NT2/D1 (cell line): ENCODE measurements at regions not wholly inside any gene's neighbourhood (a gene's known extent, or its start where the extent isn't known, plus 50 kb on each side); places are given as distances from the start of the nearest gene placed in this dataset.

Experiments
- DNase-seq: peaks from one replicate; pipeline ENCODE4 v3.0.0-alpha.2; 2011; ENCODE audit warnings: low read depth, low spot score
- H3K27me3 ChIP-seq: 2 replicates; pipeline ENCODE4 v1.6.0; 2011; ENCODE audit warnings: mild to moderate bottlenecking; ENCODE audit not compliant: insufficient read length, insufficient read depth
- H3K36me3 ChIP-seq: 2 replicates; pipeline ENCODE4 v1.6.1; 2011; ENCODE audit warnings: mild to moderate bottlenecking, low read length, mixed read lengths; ENCODE audit not compliant: insufficient read depth, insufficient read length
- H3K4me1 ChIP-seq: 2 replicates; pipeline ENCODE4 v1.5.1; 2011; ENCODE audit not compliant: insufficient read depth, insufficient read length
- H3K4me3 ChIP-seq: 2 replicates; pipeline ENCODE4 v1.5.1; 2011; ENCODE audit warnings: low read depth; ENCODE audit not compliant: insufficient read length
- H3K9ac ChIP-seq: 2 replicates; pipeline ENCODE4 v1.6.0; 2011; ENCODE audit warnings: low read depth; ENCODE audit not compliant: insufficient read length
- H3K9me3 ChIP-seq: 2 replicates; pipeline ENCODE4 v1.5.1; 2011; ENCODE audit warnings: mild to moderate bottlenecking, low read length; ENCODE audit not compliant: insufficient read depth
- SUZ12 ChIP-seq: IDR thresholded peaks from 2 replicates; pipeline ENCODE4 v1.6.1; 2011; ENCODE audit not compliant: insufficient read length, insufficient read depth; ENCODE audit errors: extremely low read depth
- YY1 ChIP-seq: IDR thresholded peaks from 2 replicates; pipeline ENCODE4 v1.6.1; 2011; ENCODE audit not compliant: insufficient read length, insufficient read depth
- ZNF274 ChIP-seq: IDR thresholded peaks from 2 replicates; pipeline ENCODE4 v1.6.1; 2011; ENCODE audit warnings: mild to moderate bottlenecking, low read depth, low read length

- no peak for DNase-seq
- Histone ChIP-seq H3K9ac (no peak overlapping the region), H3K27me3 (no peaks in the 10 kb centered on the region), H3K4me1 (peaks cover 5% of the 10 kb centered on the region), H3K36me3 (no peaks in the 10 kb centered on the region), H3K9me3 (no peaks in the 10 kb centered on the region), H3K4me3 (no peak overlapping the region)
- TF ChIP-seq ZNF274 (no peak), YY1 (no peak), SUZ12 (no peak)
Measured at GRCh38 chr9:99466781-99467180, 244.7 kb downstream of the SEC61B start.

GRCh38 chr9:99471033-99471432, 249.0 kb downstream of the SEC61B start:
- H3K9ac ChIP-seq, result no peak overlapping the region
- H3K36me3 ChIP-seq, result no peaks in the 10 kb centered on the region
- no peak overlapping the region for H3K4me3 ChIP-seq
- no peaks in the 10 kb centered on the region for H3K4me1 ChIP-seq
- DNase-seq, result no peak
- no peaks in the 10 kb centered on the region for H3K9me3 ChIP-seq
- no peak for TF ChIP-seq YY1
- no peak for TF ChIP-seq SUZ12
- TF ChIP-seq ZNF274, result no peak
- H3K27me3 ChIP-seq, result no peaks in the 10 kb centered on the region

- TF ChIP-seq ZNF274, result no peak
- TF ChIP-seq YY1, result no peak
- TF ChIP-seq SUZ12, result no peak
- no peak for DNase-seq
- no peaks in the 10 kb centered on the region for H3K9me3 ChIP-seq
- no peaks in the 10 kb centered on the region for H3K36me3 ChIP-seq
- peaks cover 2% of the 10 kb centered on the region for H3K4me1 ChIP-seq
- no peak overlapping the region for H3K9ac ChIP-seq
- no peaks in the 10 kb centered on the region for H3K27me3 ChIP-seq
- no peak overlapping the region for H3K4me3 ChIP-seq
Measured at GRCh38 chr9:99472240-99472915, 250.3 kb downstream of the SEC61B start.

- Histone ChIP-seq H3K36me3 (no peaks in the 10 kb centered on the region), H3K9ac (no peak overlapping the region), H3K4me1 (peaks cover 2% of the 10 kb centered on the region), H3K9me3 (no peaks in the 10 kb centered on the region), H3K27me3 (no peaks in the 10 kb centered on the region), H3K4me3 (no peak overlapping the region)
- no peak for DNase-seq
- TF ChIP-seq YY1, result no peak
- TF ChIP-seq SUZ12, result no peak
- TF ChIP-seq ZNF274, result no peak
Measured at GRCh38 chr9:99472916-99473245, 250.8 kb downstream of the SEC61B start.

- no peaks in the 10 kb centered on the region for H3K27me3 ChIP-seq
- H3K36me3 ChIP-seq, result no peaks in the 10 kb centered on the region
- H3K4me3 ChIP-seq, result no peak overlapping the region
- peaks cover 2% of the 10 kb centered on the region for H3K4me1 ChIP-seq
- H3K9me3 ChIP-seq, result no peaks in the 10 kb centered on the region
- DNase-seq, result no peak
- no peak overlapping the region for H3K9ac ChIP-seq
- TF ChIP-seq SUZ12 (no peak), ZNF274 (no peak), YY1 (no peak)
Measured at GRCh38 chr9:99474186-99474585, 252.1 kb downstream of the SEC61B start.

GRCh38 chr9:99475401-99476065, 253.5 kb downstream of the SEC61B start:
- Histone ChIP-seq H3K9me3 (no peaks in the 10 kb centered on the region), H3K36me3 (no peaks in the 10 kb centered on the region), H3K4me3 (no peak overlapping the region), H3K9ac (no peak overlapping the region), H3K4me1 (peaks cover 2% of the 10 kb centered on the region), H3K27me3 (no peaks in the 10 kb centered on the region)
- DNase-seq, result no peak
- no peak for TF ChIP-seq YY1
- no peak for TF ChIP-seq ZNF274
- TF ChIP-seq SUZ12, result no peak

GRCh38 chr9:99478469-99479027, 256.5 kb downstream of the SEC61B start:
- H3K9ac ChIP-seq, result no peak overlapping the region
- DNase-seq, result no peak
- no peak overlapping the region for H3K4me3 ChIP-seq
- no peaks in the 10 kb centered on the region; the same call in 1 of the 2 replicates for H3K9me3 ChIP-seq
- H3K36me3 ChIP-seq, result no peaks in the 10 kb centered on the region
- H3K27me3 ChIP-seq, result no peaks in the 10 kb centered on the region
- peaks cover 2% of the 10 kb centered on the region for H3K4me1 ChIP-seq
- TF ChIP-seq YY1 (no peak), SUZ12 (no peak), ZNF274 (no peak)
